ENCODE measurements at regions not wholly inside any gene's neighbourhood (a gene's known extent, or its start where the extent isn't known, plus 50 kb on each side); places are given as distances from the start of the nearest gene placed in this dataset.
A peak's percentile ranks its signal among the peaks of the same experiment; 100 is the strongest.

DNA sequence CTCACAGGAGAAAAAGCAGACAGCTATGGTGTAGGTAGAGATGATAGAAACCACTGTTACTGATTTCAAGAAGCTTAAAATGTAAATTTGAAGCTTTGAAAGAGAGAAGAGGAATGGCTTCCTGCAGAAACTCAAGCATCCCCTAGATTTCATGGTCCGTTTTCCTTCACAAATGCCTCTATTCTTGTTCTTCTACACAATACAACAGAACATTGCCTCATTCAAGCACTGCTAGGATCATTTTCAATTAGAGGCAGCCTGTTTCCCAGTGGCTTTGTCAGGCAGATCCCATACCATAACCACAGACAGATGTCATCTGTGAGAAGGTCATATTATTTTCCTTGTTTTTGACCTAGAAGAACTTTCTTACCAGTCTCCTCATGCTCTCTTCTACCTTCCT is 77.9 kb upstream of the SPRED1 start:
- TF ChIP-seq, protein P1, sequence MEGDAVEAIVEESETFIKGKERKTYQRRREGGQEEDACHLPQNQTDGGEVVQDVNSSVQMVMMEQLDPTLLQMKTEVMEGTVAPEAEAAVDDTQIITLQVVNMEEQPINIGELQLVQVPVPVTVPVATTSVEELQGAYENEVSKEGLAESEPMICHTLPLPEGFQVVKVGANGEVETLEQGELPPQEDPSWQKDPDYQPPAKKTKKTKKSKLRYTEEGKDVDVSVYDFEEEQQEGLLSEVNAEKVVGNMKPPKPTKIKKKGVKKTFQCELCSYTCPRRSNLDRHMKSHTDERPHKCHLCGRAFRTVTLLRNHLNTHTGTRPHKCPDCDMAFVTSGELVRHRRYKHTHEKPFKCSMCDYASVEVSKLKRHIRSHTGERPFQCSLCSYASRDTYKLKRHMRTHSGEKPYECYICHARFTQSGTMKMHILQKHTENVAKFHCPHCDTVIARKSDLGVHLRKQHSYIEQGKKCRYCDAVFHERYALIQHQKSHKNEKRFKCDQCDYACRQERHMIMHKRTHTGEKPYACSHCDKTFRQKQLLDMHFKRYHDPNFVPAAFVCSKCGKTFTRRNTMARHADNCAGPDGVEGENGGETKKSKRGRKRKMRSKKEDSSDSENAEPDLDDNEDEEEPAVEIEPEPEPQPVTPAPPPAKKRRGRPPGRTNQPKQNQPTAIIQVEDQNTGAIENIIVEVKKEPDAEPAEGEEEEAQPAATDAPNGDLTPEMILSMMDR (IDR thresholded peaks at IDR 0.05; ENCODE audit: control insufficient read depth, insufficient read depth, low read depth, low read length, missing control alignments) = no peak
- DNase-seq (ENCODE audit: low read depth) = no peak
- no peak overlapping the region for H3K4me3 ChIP-seq (ENCODE audit: control insufficient read depth, low read depth, low read length)

DNA sequence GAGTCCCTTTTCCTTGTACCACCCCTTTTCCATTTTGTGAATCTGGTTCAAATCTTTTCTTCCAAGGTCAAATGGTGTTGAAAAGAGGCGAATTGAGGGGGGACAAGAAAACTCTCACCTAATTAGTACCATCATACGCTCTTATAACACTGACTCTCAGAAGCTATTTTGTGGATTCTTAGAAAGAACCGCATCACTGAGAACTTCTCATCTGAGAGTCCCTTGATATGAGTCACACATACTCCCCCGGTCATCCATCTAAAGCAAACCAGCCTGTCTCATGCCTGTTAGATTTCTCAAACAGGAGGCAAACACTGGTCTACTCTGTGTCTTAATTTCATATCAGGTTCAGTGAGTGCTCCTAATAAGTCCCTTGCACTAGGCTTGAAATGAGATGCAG is 76.5 kb upstream of the SPRED1 start:
- TF ChIP-seq, protein P1 (IDR thresholded peaks at IDR 0.05; ENCODE audit: control insufficient read depth, insufficient read depth, low read depth, low read length, missing control alignments) = no peak
- peak; percentile 33 for DNase-seq (ENCODE audit: low read depth)

GRCh38 chr15:38176691-38177090 is 75.9 kb upstream of the SPRED1 start:
- TF ChIP-seq, protein P1 (IDR thresholded peaks at IDR 0.05; ENCODE audit: control insufficient read depth, insufficient read depth, low read depth, low read length, missing control alignments) = no peak
- DNase-seq (ENCODE audit: low read depth) = no peak
- H3K4me3 ChIP-seq (ENCODE audit: control insufficient read depth, low read depth, low read length) = no peak overlapping the region

More for the DNA sequence above, 76.5 kb upstream of the SPRED1 start:
- no peak overlapping the region for H3K4me3 ChIP-seq (ENCODE audit: control insufficient read depth, low read depth, low read length)

- TF ChIP-seq, protein P1 (IDR thresholded peaks at IDR 0.05; ENCODE audit: control insufficient read depth, insufficient read depth, low read depth, low read length, missing control alignments) = no peak
- DNase-seq (ENCODE audit: low read depth) = no peak
- H3K4me3 ChIP-seq (ENCODE audit: control insufficient read depth, low read depth, low read length) = no peak overlapping the region
Observed at GRCh38 chr15:38182900-38183299, 69.7 kb upstream of the SPRED1 start.

DNA sequence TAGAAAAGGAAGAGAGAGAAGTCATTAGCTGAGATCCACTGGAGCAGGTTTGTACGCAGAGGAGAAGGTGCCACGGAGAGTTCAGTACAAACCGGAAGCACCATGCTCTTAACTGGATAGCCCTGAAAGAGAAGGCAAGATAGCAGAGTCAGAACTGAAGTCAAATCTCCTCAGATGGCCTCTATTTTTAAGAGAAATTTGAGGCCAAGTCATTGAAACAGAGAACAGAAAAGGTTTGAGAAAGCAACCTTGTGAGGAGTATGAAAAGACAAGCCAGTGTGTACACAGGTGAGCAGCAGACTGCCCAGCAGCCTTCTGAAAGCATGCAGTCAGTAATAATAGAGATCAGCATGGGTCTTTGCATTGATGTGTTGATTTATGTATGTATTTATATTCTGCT is 66.1 kb upstream of the SPRED1 start:
- no peak overlapping the region for H3K4me3 ChIP-seq (ENCODE audit: control insufficient read depth, low read depth, low read length)
- no peak for DNase-seq (ENCODE audit: low read depth)

GRCh38 chr15:38187630-38188313 is 64.9 kb upstream of the SPRED1 start:
- no peak for DNase-seq (ENCODE audit: low read depth)
- TF ChIP-seq, protein P1 (IDR thresholded peaks at IDR 0.05; ENCODE audit: control insufficient read depth, insufficient read depth, low read depth, low read length, missing control alignments) = no peak
- H3K4me3 ChIP-seq (ENCODE audit: control insufficient read depth, low read depth, low read length) = no peak overlapping the region

More for the DNA sequence above, 66.1 kb upstream of the SPRED1 start:
- TF ChIP-seq, protein P1 (IDR thresholded peaks at IDR 0.05; ENCODE audit: control insufficient read depth, insufficient read depth, low read depth, low read length, missing control alignments) = no peak

Data from AG09309 (cell line).